Peyer's patch (tissue), 4 donors: ENCODE measurements at regions not wholly inside any gene's neighbourhood (a gene's known extent, or its start where the extent isn't known, plus 50 kb on each side); places are given as distances from the start of the nearest gene placed in this dataset.

ENCODE experiments used
- CTCF ChIP-seq, 6 experiments: fragments of 450-650 bp in 4 of 6; fragments of 200-600 bp in 2 of 6; sonication (generic) in 1 of 6; IDR thresholded peaks; one replicate each; pipeline ENCODE4 v1.5.1; 2017 to 2019; ENCODE audit warnings: antibody characterized with exemption in 6 of 6, mild to moderate bottlenecking in 3 of 6, moderate library complexity in 1 of 6
- POLR2A ChIP-seq, 2 donors: fragments of 450-650 bp; IDR thresholded peaks; one replicate each; pipeline ENCODE4 v1.5.1; 2017; ENCODE audit warnings: antibody characterized with exemption in 2 of 2, mild to moderate bottlenecking in 2 of 2, moderate library complexity in 2 of 2

- TF ChIP-seq CTCF (IDR thresholded peaks at IDR 0.05) (no peak), POLR2A (IDR thresholded peaks at IDR 0.05) (no peak)
Observed at GRCh38 chrX:10103023-10103422, 53.8 kb upstream of the CLCN4 start.
